ENCODE measurements at regions not wholly inside any gene's neighbourhood (a gene's known extent, or its start where the extent isn't known, plus 50 kb on each side); places are given as distances from the start of the nearest gene placed in this dataset.

DNA sequence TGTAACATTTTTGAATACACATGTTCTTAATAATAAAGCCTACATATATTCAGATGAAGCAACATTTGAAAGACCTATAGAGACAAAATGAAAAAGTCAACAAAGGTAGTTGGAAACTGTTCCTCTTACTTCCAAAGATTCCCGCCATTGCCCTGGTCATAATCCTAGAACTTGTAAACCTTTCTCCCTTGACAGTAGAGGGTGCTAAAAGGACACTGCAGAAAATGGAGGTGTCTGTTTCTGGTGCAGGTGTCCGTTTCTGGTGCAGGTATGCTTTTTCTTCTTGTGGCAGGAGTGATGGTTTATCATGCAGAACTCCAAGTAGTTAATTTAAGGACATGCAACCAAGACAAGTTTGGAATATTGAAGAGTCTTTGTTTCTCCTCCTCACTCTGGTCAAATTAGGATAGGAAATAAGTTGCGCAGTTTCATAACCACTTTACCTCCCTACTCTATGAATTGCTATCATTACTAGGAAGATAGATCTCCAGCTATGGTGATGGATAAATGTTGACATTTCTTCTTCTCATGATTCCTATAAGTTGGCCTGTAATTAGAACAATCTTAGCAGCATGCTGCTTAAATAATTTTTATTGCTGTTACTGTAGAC is 56.0 kb upstream of the FAM174A start:
- Histone ChIP-seq H2AFZ (ENCODE audit: low read depth) (no peak overlapping the region), H3K4me3 (IDR thresholded peaks at IDR 0.05; ENCODE audit: insufficient read depth, low read depth, low read length) (no peak overlapping the region)
- TF ChIP-seq, protein P1, sequence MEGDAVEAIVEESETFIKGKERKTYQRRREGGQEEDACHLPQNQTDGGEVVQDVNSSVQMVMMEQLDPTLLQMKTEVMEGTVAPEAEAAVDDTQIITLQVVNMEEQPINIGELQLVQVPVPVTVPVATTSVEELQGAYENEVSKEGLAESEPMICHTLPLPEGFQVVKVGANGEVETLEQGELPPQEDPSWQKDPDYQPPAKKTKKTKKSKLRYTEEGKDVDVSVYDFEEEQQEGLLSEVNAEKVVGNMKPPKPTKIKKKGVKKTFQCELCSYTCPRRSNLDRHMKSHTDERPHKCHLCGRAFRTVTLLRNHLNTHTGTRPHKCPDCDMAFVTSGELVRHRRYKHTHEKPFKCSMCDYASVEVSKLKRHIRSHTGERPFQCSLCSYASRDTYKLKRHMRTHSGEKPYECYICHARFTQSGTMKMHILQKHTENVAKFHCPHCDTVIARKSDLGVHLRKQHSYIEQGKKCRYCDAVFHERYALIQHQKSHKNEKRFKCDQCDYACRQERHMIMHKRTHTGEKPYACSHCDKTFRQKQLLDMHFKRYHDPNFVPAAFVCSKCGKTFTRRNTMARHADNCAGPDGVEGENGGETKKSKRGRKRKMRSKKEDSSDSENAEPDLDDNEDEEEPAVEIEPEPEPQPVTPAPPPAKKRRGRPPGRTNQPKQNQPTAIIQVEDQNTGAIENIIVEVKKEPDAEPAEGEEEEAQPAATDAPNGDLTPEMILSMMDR (conservative IDR thresholded peaks at IDR 0.05; ENCODE audit: low read depth, low read length), result peak; percentile 78

GRCh38 chr5:100472091-100472490 is 63.1 kb upstream of the FAM174A start:
- Histone ChIP-seq H3K79me2 (ENCODE audit: insufficient read depth, low read depth) (no peaks in the 10 kb centered on the region), H3K27me3 (ENCODE audit: insufficient read depth, low read depth) (no peaks in the 10 kb centered on the region), H3K36me3 (ENCODE audit: insufficient read depth) (no peaks in the 10 kb centered on the region), H3K4me3 (IDR thresholded peaks at IDR 0.05; ENCODE audit: insufficient read depth, low read depth, low read length) (no peak overlapping the region), H2AFZ (ENCODE audit: low read depth) (no peak overlapping the region), H4K20me1 (ENCODE audit: insufficient read depth) (no peaks in the 10 kb centered on the region; the same call in 1 of the 2 replicates), H3K4me1 (ENCODE audit: low read depth, poor library complexity, severe bottlenecking) (no peaks in the 10 kb centered on the region), H3K9ac (no peak overlapping the region), H3K4me2 (no peak overlapping the region), H3K27ac (no peak overlapping the region)
- TF ChIP-seq, protein P1 (conservative IDR thresholded peaks at IDR 0.05; ENCODE audit: low read depth, low read length), result no peak

More for the DNA sequence above, 56.0 kb upstream of the FAM174A start:
- no peaks in the 10 kb centered on the region for H3K4me1 ChIP-seq (ENCODE audit: low read depth, poor library complexity, severe bottlenecking)
- no peaks in the 10 kb centered on the region for H4K20me1 ChIP-seq (ENCODE audit: insufficient read depth)
- H3K9ac ChIP-seq, result no peak overlapping the region
- no peaks in the 10 kb centered on the region for H3K79me2 ChIP-seq (ENCODE audit: insufficient read depth, low read depth)
- no peaks in the 10 kb centered on the region for H3K36me3 ChIP-seq (ENCODE audit: insufficient read depth)
- H3K4me2 ChIP-seq, result no peak overlapping the region
- no peaks in the 10 kb centered on the region for H3K27me3 ChIP-seq (ENCODE audit: insufficient read depth, low read depth)
- no peak overlapping the region for H3K27ac ChIP-seq

- Histone ChIP-seq H3K4me1 (ENCODE audit: low read depth, poor library complexity, severe bottlenecking) (no peaks in the 10 kb centered on the region), H3K27me3 (ENCODE audit: insufficient read depth, low read depth) (no peaks in the 10 kb centered on the region), H3K9ac (no peak overlapping the region), H3K36me3 (ENCODE audit: insufficient read depth) (no peaks in the 10 kb centered on the region), H3K27ac (no peak overlapping the region), H3K4me2 (no peak overlapping the region), H3K79me2 (ENCODE audit: insufficient read depth, low read depth) (no peaks in the 10 kb centered on the region), H3K4me3 (IDR thresholded peaks at IDR 0.05; ENCODE audit: insufficient read depth, low read depth, low read length) (no peak overlapping the region), H2AFZ (ENCODE audit: low read depth) (no peak overlapping the region), H4K20me1 (ENCODE audit: insufficient read depth) (no peaks in the 10 kb centered on the region; the same call in 1 of the 2 replicates)
- TF ChIP-seq, protein P1 (conservative IDR thresholded peaks at IDR 0.05; ENCODE audit: low read depth, low read length), result no peak
These were observed 65.4 kb upstream of the FAM174A start for GRCh38 chr5:100469767-100470166.

- H2AFZ ChIP-seq (ENCODE audit: low read depth), result no peak overlapping the region
- no peak overlapping the region for H3K9ac ChIP-seq
- H3K27me3 ChIP-seq (ENCODE audit: insufficient read depth, low read depth), result no peaks in the 10 kb centered on the region
- no peaks in the 10 kb centered on the region for H3K79me2 ChIP-seq (ENCODE audit: insufficient read depth, low read depth)
- no peaks in the 10 kb centered on the region; the same call in 1 of the 2 replicates for H4K20me1 ChIP-seq (ENCODE audit: insufficient read depth)
- no peak overlapping the region for H3K4me2 ChIP-seq
- TF ChIP-seq, protein P1 (conservative IDR thresholded peaks at IDR 0.05; ENCODE audit: low read depth, low read length), result no peak
- no peaks in the 10 kb centered on the region for H3K36me3 ChIP-seq (ENCODE audit: insufficient read depth)
- H3K4me1 ChIP-seq (ENCODE audit: low read depth, poor library complexity, severe bottlenecking), result no peaks in the 10 kb centered on the region
- no peak overlapping the region for H3K27ac ChIP-seq
- H3K4me3 ChIP-seq (IDR thresholded peaks at IDR 0.05; ENCODE audit: insufficient read depth, low read depth, low read length), result no peak overlapping the region
These were observed 70.8 kb upstream of the FAM174A start for GRCh38 chr5:100464418-100464817.

Measured in KMS-11 (cell line).